Neural progenitor cell (in vitro differentiated cells): ENCODE measurements at regions not wholly inside any gene's neighbourhood (a gene's known extent, or its start where the extent isn't known, plus 50 kb on each side); places are given as distances from the start of the nearest gene placed in this dataset.

Experiments used
- DNase-seq: peaks from one replicate; pipeline ENCODE4 v3.0.0-alpha.2; 2016; ENCODE audit warnings: low spot score
- H2AFZ ChIP-seq: fragments of 200-600 bp; sonication (generic); replicated peaks from 2 replicates; pipeline ENCODE4 v1.6.1; 2016; ENCODE audit warnings: antibody characterized with exemption
- H3F3A ChIP-seq: fragments of 200-600 bp; sonication (generic); 2 replicates; pipeline ENCODE4 v1.6.1; 2016; ENCODE audit warnings: antibody characterized with exemption, low read depth
- H3K27ac ChIP-seq: fragments of 200-600 bp; sonication (generic); 2 replicates; pipeline ENCODE4 v1.5.1; 2016; ENCODE audit warnings: mild to moderate bottlenecking
- H3K27me3 ChIP-seq: fragments of 200-600 bp; sonication (generic); 2 replicates; pipeline ENCODE4 v1.6.1; 2016; ENCODE audit warnings: mild to moderate bottlenecking, moderate library complexity
- H3K36me3 ChIP-seq: fragments of 200-600 bp; sonication (generic); 2 replicates; pipeline ENCODE4 v1.5.1; 2016
- H3K4me1 ChIP-seq: fragments of 200-600 bp; sonication (generic); 2 replicates; pipeline ENCODE4 v1.6.1; 2016; ENCODE audit warnings: mixed run types
- H3K4me2 ChIP-seq: fragments of 200-600 bp; sonication (generic); 2 replicates; pipeline ENCODE4 v1.6.1; 2016
- H3K4me3 ChIP-seq: fragments of 200-600 bp; sonication (generic); 2 replicates; pipeline ENCODE4 v1.5.1; 2016
- H3K79me2 ChIP-seq: fragments of 200-600 bp; sonication (generic); 2 replicates; pipeline ENCODE4 v1.6.1; 2016; ENCODE audit warnings: low read depth
- H3K9ac ChIP-seq: fragments of 200-600 bp; sonication (generic); 2 replicates; pipeline ENCODE4 v1.6.1; 2016
- H3K9me3 ChIP-seq: fragments of 200-600 bp; sonication (generic); 2 replicates; pipeline ENCODE4 v1.5.1; 2016; ENCODE audit warnings: low read depth
- H4K20me1 ChIP-seq: fragments of 200-600 bp; sonication (generic); 2 replicates; pipeline ENCODE4 v1.6.1; 2016; ENCODE audit warnings: low read depth
- H3K27ac Mint-ChIP-seq: 3 replicates; pipeline ENCODE4 v1.8.0; 2021; ENCODE audit warnings: mixed read lengths
- H3K27me3 Mint-ChIP-seq: 2 replicates; pipeline ENCODE4 v1.8.0; 2022; ENCODE audit warnings: low read depth, mild to moderate bottlenecking, inconsistent platforms, moderate library complexity, mixed read lengths; ENCODE audit not compliant: insufficient read depth
- H3K36me3 Mint-ChIP-seq: 3 replicates; pipeline ENCODE4 v1.8.0; 2021; ENCODE audit warnings: mixed read lengths
- H3K4me1 Mint-ChIP-seq: 3 replicates; pipeline ENCODE4 v1.8.0; 2021; ENCODE audit warnings: mixed read lengths
- H3K4me3 Mint-ChIP-seq: 3 replicates; pipeline ENCODE4 v1.8.0; 2021; ENCODE audit warnings: mild to moderate bottlenecking, moderate library complexity, mixed read lengths
- H3K9me3 Mint-ChIP-seq: 3 replicates; pipeline ENCODE4 v1.8.0; 2020; ENCODE audit warnings: mixed read lengths
- CTCF ChIP-seq: fragments of 200-600 bp; sonication (generic); IDR thresholded peaks from 2 replicates; pipeline ENCODE4 v1.5.1; 2017; ENCODE audit warnings: antibody characterized with exemption, mild to moderate bottlenecking
- EZH2 ChIP-seq: fragments of 200-600 bp; sonication (generic); IDR thresholded peaks from 2 replicates; pipeline ENCODE4 v1.6.1; 2017; ENCODE audit warnings: antibody characterized with exemption, mild to moderate bottlenecking, moderate library complexity
- EZH2phosphoT487 ChIP-seq: fragments of 200-600 bp; sonication (generic); IDR thresholded peaks from 2 replicates; pipeline ENCODE4 v1.6.1; 2017; ENCODE audit warnings: antibody characterized with exemption

- Mint-ChIP-seq H3K4me3 (no peak overlapping the region), H3K36me3 (no peaks in the 10 kb centered on the region), H3K27me3 (no peaks in the 10 kb centered on the region), H3K9me3 (no peaks in the 10 kb centered on the region), H3K27ac (peak overlapping the region; percentile 67), H3K4me1 (peaks cover 36% of the 10 kb centered on the region)
- no peaks in the 10 kb centered on the region for H3K36me3 ChIP-seq
- H3F3A ChIP-seq, result no peaks in the 10 kb centered on the region
- no peak overlapping the region for H3K27ac ChIP-seq
- H3K27me3 ChIP-seq, result no peaks in the 10 kb centered on the region
- no peak overlapping the region for H2AFZ ChIP-seq
- no peak for DNase-seq
- no peaks in the 10 kb centered on the region for H3K4me1 ChIP-seq
- H3K9me3 ChIP-seq, result no peaks in the 10 kb centered on the region
- H3K79me2 ChIP-seq, result no peaks in the 10 kb centered on the region
- H3K4me3 ChIP-seq, result no peak overlapping the region
- H3K4me2 ChIP-seq, result no peak overlapping the region
- TF ChIP-seq EZH2phosphoT487, result no peak
- TF ChIP-seq CTCF, result no peak
- no peak for TF ChIP-seq EZH2
- no peaks in the 10 kb centered on the region for H4K20me1 ChIP-seq
- H3K9ac ChIP-seq, result no peak overlapping the region
These were observed 246.5 kb upstream of the GOLIM4 start for GRCh38 chr3:168341956-168342936.

- Histone ChIP-seq H3K4me2 (no peak overlapping the region), H2AFZ (no peak overlapping the region), H3F3A (no peaks in the 10 kb centered on the region), H3K9me3 (no peaks in the 10 kb centered on the region), H3K9ac (no peak overlapping the region), H3K79me2 (no peaks in the 10 kb centered on the region), H4K20me1 (no peaks in the 10 kb centered on the region), H3K27me3 (no peaks in the 10 kb centered on the region), H3K4me1 (no peaks in the 10 kb centered on the region), H3K4me3 (no peak overlapping the region), H3K36me3 (no peaks in the 10 kb centered on the region), H3K27ac (no peak overlapping the region)
- peaks cover 36% of the 10 kb centered on the region for H3K4me1 Mint-ChIP-seq
- H3K4me3 Mint-ChIP-seq, result no peak overlapping the region
- no peaks in the 10 kb centered on the region for H3K36me3 Mint-ChIP-seq
- no peak for DNase-seq
- TF ChIP-seq CTCF (no peak), EZH2phosphoT487 (no peak), EZH2 (no peak)
- no peaks in the 10 kb centered on the region for H3K9me3 Mint-ChIP-seq
- H3K27me3 Mint-ChIP-seq, result no peaks in the 10 kb centered on the region
- peak overlapping the region; percentile 67 for H3K27ac Mint-ChIP-seq
These were observed 245.6 kb upstream of the GOLIM4 start for GRCh38 chr3:168341192-168341815.

- no peaks in the 10 kb centered on the region for H3K9me3 ChIP-seq
- H3K79me2 ChIP-seq, result no peaks in the 10 kb centered on the region
- no peak overlapping the region for H3K27ac Mint-ChIP-seq
- H3K4me1 Mint-ChIP-seq, result peaks cover 32% of the 10 kb centered on the region
- no peak for TF ChIP-seq EZH2
- TF ChIP-seq CTCF, result no peak
- TF ChIP-seq EZH2phosphoT487, result no peak
- DNase-seq, result no peak
- no peak overlapping the region for H3K4me3 ChIP-seq
- H3K27me3 Mint-ChIP-seq, result no peaks in the 10 kb centered on the region
- H2AFZ ChIP-seq, result no peak overlapping the region
- H3K9me3 Mint-ChIP-seq, result no peaks in the 10 kb centered on the region
- no peaks in the 10 kb centered on the region for H3K36me3 Mint-ChIP-seq
- no peaks in the 10 kb centered on the region for H3F3A ChIP-seq
- H3K9ac ChIP-seq, result no peak overlapping the region
- H3K4me3 Mint-ChIP-seq, result no peak overlapping the region
- peaks cover 5% of the 10 kb centered on the region for H3K4me1 ChIP-seq
- no peaks in the 10 kb centered on the region for H3K27me3 ChIP-seq
- no peak overlapping the region for H3K27ac ChIP-seq
- no peak overlapping the region for H3K4me2 ChIP-seq
- H4K20me1 ChIP-seq, result no peaks in the 10 kb centered on the region
- no peaks in the 10 kb centered on the region for H3K36me3 ChIP-seq
These were observed 242.4 kb upstream of the GOLIM4 start for GRCh38 chr3:168338161-168338560.
